GM12865 (cell line): ENCODE measurements at regions not wholly inside any gene's neighbourhood (a gene's known extent, or its start where the extent isn't known, plus 50 kb on each side); places are given as distances from the start of the nearest gene placed in this dataset.

ENCODE experiments used
- DNase-seq: peaks from one replicate; pipeline ENCODE4 v3.0.0; 2010; ENCODE audit warnings: low read depth
- H3K4me3 ChIP-seq: 2 replicates; pipeline ENCODE4 v1.5.1; 2011; ENCODE audit warnings: mild to moderate bottlenecking, low read depth, low read length, control low read depth
- TF ChIP-seq, protein P1 (sequence below): IDR thresholded peaks from 2 replicates; pipeline ENCODE4 v1.5.1; 2011; ENCODE audit warnings: low read length, control low read depth, low read depth, inconsistent platforms; ENCODE audit not compliant: insufficient read depth; ENCODE audit errors: missing control alignments

- DNase-seq = no peak
- TF ChIP-seq, protein P1, sequence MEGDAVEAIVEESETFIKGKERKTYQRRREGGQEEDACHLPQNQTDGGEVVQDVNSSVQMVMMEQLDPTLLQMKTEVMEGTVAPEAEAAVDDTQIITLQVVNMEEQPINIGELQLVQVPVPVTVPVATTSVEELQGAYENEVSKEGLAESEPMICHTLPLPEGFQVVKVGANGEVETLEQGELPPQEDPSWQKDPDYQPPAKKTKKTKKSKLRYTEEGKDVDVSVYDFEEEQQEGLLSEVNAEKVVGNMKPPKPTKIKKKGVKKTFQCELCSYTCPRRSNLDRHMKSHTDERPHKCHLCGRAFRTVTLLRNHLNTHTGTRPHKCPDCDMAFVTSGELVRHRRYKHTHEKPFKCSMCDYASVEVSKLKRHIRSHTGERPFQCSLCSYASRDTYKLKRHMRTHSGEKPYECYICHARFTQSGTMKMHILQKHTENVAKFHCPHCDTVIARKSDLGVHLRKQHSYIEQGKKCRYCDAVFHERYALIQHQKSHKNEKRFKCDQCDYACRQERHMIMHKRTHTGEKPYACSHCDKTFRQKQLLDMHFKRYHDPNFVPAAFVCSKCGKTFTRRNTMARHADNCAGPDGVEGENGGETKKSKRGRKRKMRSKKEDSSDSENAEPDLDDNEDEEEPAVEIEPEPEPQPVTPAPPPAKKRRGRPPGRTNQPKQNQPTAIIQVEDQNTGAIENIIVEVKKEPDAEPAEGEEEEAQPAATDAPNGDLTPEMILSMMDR = no peak
- H3K4me3 ChIP-seq = no peak overlapping the region
Measured at GRCh38 chr19:28966737-28967399, 246.1 kb downstream of the UQCRFS1 start.

- DNase-seq = no peak
- TF ChIP-seq, protein P1 = no peak
- H3K4me3 ChIP-seq = no peak overlapping the region
Measured at GRCh38 chr19:28964500-28964899, 248.5 kb downstream of the UQCRFS1 start.

GRCh38 chr19:28963486-28964250, 249.3 kb downstream of the UQCRFS1 start:
- DNase-seq = no peak
- TF ChIP-seq, protein P1 = no peak

DNA sequence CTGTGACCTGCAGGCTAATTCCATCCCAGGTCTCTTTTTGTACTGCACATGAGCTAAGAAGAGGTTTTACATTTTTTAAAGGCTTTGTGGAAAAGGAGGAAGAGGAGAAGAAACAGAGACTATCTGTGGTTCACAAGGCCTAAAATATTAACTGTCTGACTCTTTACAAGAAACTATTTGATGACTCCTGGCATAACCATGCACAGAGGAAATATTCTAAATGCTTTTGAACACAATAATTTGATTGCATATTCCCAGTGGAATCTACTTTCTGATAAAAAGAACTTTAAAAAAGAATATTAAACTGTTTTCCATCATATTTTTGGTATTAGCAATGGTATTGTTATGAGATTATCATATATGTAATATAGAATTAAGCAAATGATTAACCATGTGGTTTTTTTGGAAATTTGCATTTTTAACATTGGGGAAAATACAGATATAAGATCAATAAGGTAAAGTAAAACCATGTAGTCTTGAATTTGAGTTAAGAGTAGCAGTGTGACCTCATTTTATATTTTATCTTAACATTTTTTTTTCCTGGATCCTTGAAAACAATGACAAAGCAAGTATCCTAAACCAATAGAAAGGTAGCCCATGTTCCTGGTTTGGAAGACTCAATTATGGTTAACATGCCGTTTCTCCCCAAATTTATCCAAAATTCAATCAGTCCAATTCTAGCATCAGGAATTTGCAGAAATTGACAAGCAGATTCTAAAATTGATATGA, 251.0 kb downstream of the UQCRFS1 start:
- TF ChIP-seq, protein P1 = no peak
- H3K4me3 ChIP-seq = no peak overlapping the region
- no peak for DNase-seq

More at GRCh38 chr19:28963486-28964250, 249.3 kb downstream of the UQCRFS1 start:
- no peak overlapping the region for H3K4me3 ChIP-seq

DNA sequence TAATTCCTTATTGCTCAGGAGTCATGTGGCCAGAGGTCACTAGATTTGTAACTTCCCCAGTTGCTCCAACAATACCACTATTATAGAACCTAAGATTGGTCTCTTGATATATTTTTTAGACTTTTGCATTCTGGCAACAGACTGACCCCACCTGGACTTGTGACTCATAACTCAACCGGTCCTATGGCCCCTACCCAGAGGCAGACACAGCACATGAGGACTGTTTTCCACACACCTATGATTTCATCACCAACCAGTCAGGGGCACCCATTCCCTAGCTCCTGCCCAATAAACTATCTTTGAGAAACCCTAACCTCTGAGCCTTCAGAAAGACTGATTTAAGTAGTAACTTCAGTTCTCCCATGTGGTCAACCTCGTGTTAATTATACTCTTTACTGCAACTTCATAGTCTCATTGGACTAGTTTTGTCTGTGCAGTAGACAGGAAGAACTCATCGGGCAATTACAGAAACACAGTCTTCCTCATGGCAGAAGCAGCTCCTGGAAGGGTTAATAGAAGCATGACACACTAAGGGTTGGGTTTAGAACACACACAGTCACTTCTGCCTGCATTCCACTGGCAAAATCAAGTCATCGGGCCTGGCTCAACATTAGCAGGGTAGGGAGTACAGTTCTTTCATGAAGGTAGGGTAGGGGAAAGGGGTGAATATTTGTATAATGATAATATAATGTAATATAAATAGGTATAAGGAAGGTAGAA, 251.8 kb downstream of the UQCRFS1 start:
- DNase-seq = no peak
- H3K4me3 ChIP-seq = no peak overlapping the region
- TF ChIP-seq, protein P1 = no peak

- TF ChIP-seq, protein P1 = no peak
- H3K4me3 ChIP-seq = no peak overlapping the region
- DNase-seq = no peak
Measured at GRCh38 chr19:28960586-28960985, 252.4 kb downstream of the UQCRFS1 start.
